Bronchial epithelial cell (primary cell): ENCODE measurements at regions not wholly inside any gene's neighbourhood (a gene's known extent, or its start where the extent isn't known, plus 50 kb on each side); places are given as distances from the start of the nearest gene placed in this dataset.

ENCODE experiments used
- DNase-seq: peaks from one replicate; pipeline ENCODE4 v3.0.0-alpha.2; 2010; ENCODE audit warnings: low read depth
- FAIRE-seq: peaks from 2 replicates; lab custom pipeline; 2011; peaks lifted over from hg19 to GRCh38; lab: Jason Lieb, UNC
- H3K27me3 ChIP-seq: 2 replicates; pipeline ENCODE4 v1.5.1; 2011; ENCODE audit warnings: low read length; ENCODE audit not compliant: control insufficient read depth, insufficient read depth
- H3K36me3 ChIP-seq: 2 replicates; pipeline ENCODE4 v1.5.1; 2011; ENCODE audit warnings: low read length; ENCODE audit not compliant: control insufficient read depth, insufficient read depth
- H3K4me3 ChIP-seq: 2 replicates; pipeline ENCODE4 v1.5.1; 2011; ENCODE audit warnings: mild to moderate bottlenecking, low read depth, low read length, control low read depth
- CTCF ChIP-seq: IDR thresholded peaks from 2 replicates; pipeline ENCODE4 v1.5.1; 2011; ENCODE audit warnings: mild to moderate bottlenecking, moderate library complexity, low read length, control low read depth, inconsistent platforms; ENCODE audit not compliant: insufficient read depth, severe bottlenecking

DNA sequence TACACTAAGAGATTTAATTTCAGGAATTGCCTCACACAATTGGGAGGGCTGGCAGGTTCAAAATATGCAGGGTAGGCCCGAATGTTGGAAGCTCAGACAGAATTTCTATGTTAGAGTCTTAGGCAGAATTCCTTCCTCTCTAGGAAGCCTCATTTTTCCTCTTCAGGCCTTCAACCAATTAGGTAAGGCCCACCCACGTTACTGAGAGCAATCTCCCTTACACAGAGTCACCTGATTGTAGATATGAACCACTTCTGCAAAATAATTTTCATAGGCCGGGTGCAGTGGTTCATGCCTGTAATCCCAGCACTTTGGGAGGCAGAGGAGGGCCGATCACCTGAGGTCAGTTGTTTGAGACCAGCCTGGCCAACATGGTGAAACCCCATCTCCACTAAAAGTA lies 50.2 kb upstream of the HIVEP1 start:
- TF ChIP-seq CTCF = no peak
- no peaks in the 10 kb centered on the region for H3K27me3 ChIP-seq
- DNase-seq = no peak
- H3K36me3 ChIP-seq = no peaks in the 10 kb centered on the region
- H3K4me3 ChIP-seq = no peak overlapping the region
- FAIRE-seq = no peak

- DNase-seq = no peak
- no peak for TF ChIP-seq CTCF
- Histone ChIP-seq H3K36me3 (no peaks in the 10 kb centered on the region), H3K27me3 (no peaks in the 10 kb centered on the region), H3K4me3 (no peak overlapping the region)
- no peak for FAIRE-seq
Measured at GRCh38 chr6:11960909-11961779, 51.0 kb upstream of the HIVEP1 start.

DNA sequence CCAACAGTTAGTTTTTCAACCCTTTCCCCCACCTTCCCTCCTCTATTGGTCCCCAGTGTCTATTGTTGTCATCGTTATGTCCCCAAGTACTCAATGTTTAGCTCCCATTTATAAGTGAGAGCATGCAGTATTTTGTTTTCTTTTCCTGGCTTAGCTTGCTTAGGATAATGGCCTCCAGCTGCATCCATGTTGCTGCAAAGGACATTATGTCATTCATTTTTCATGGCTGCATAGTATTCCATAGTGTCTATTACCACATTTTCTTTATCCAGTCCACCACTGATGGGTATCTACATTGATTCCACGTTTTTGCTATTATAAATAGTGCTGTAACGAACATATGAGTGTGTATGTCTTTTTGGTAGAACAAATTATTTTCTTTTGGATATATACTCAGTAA lies 55.3 kb upstream of the HIVEP1 start:
- TF ChIP-seq CTCF = no peak
- no peaks in the 10 kb centered on the region for H3K27me3 ChIP-seq
- no peak for FAIRE-seq

DNA sequence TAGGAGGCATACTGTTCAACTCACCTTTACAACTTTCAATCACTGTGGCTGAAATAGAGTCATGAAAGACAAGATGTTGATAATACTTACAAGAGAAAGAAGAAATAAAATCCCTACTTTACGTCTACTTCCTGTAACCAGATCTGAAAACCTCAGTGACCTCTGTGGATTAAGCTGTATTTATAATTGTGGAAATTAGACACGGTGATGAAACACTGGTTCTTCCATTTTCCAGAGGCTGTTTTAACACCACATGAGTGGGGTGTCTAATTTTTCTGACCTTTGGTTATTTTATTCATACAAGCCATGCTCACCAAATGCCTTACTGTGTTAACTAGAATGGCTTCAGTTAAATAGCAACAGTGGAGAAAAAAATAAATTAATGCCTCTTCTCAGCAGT lies 58.5 kb upstream of the HIVEP1 start:
- TF ChIP-seq CTCF = no peak
- Histone ChIP-seq H3K27me3 (no peaks in the 10 kb centered on the region), H3K36me3 (no peaks in the 10 kb centered on the region), H3K4me3 (no peak overlapping the region)
- DNase-seq = no peak
- FAIRE-seq = no peak

More for the DNA sequence above, 55.3 kb upstream of the HIVEP1 start:
- no peak for DNase-seq
- Histone ChIP-seq H3K36me3 (no peaks in the 10 kb centered on the region), H3K4me3 (no peak overlapping the region)

DNA sequence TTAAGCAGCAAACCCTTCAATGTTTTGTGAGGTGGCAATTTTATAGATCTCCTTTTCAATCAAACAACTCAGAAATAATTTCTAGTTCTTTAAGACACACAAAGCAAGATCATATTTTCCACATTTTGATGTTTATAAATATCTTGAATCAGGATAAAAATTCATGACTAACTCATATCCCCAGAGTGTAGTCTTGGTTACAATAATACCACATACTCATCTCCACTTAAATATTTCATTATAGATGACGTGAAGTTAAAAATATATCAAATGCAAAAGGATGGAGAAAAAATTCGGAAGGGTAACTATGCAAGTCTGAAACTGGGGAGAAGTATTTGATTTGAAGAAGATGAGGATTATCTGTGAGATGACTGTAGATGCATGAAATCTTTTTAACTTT lies 59.8 kb upstream of the HIVEP1 start:
- FAIRE-seq (no peak), DNase-seq (no peak)
- no peaks in the 10 kb centered on the region for H3K36me3 ChIP-seq
- H3K27me3 ChIP-seq = no peaks in the 10 kb centered on the region
- no peak for TF ChIP-seq CTCF
- H3K4me3 ChIP-seq = no peak overlapping the region

DNA sequence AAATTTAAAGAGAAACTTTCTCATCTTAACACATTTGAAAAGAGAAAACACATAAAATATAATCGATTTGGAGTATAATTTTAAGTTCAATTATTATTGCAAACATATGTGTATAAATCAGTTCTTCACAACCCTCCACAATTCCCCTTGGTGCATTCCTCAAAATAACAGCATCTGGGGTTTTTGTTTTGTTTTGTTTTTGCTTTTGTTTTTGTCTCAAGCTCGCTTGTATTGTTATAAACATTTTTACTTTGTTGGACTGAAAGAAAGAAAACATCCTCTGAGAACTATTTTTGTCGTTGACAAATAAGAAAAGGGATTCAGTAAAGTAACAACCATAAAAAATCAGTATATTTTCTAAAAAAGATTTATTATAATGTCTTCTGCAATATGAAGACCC lies 60.2 kb upstream of the HIVEP1 start:
- H3K36me3 ChIP-seq = no peaks in the 10 kb centered on the region
- no peaks in the 10 kb centered on the region for H3K27me3 ChIP-seq
- no peak overlapping the region for H3K4me3 ChIP-seq
- DNase-seq = no peak
- TF ChIP-seq CTCF = no peak
- no peak for FAIRE-seq
